Body of pancreas (tissue), 4 donors: ENCODE measurements at regions not wholly inside any gene's neighbourhood (a gene's known extent, or its start where the extent isn't known, plus 50 kb on each side); places are given as distances from the start of the nearest gene placed in this dataset.

Source experiments
- ATAC-seq: fragments of 150-250 bp; one replicate; pipeline ENCODE4 v1.9.1; 2016
- DNase-seq, 4 donors: peaks; one replicate each; pipeline ENCODE4 v3.0.0-alpha.2; 2019
- H3K27ac ChIP-seq, 4 donors: fragments of 200-600 bp; sonication (generic); 1 replicate in 3 of 4; 2 replicates in 1 of 4; pipeline versions ENCODE4 v1.5.1 to v1.6.1; 2016 to 2019; ENCODE audit warnings: mild to moderate bottlenecking in 1 of 4, mixed read lengths in 1 of 4, moderate library complexity in 1 of 4
- H3K27me3 ChIP-seq, 2 donors: fragments of 200-600 bp; sonication (generic); one replicate each; pipeline ENCODE4 v1.6.0; 2016; ENCODE audit warnings: mild to moderate bottlenecking in 1 of 2
- H3K36me3 ChIP-seq, 2 donors: fragments of 200-600 bp; sonication (generic); replicated peaks in 1 of 2; 2 replicates each; pipeline ENCODE4 v1.5.1; 2016; ENCODE audit warnings: low read depth in 2 of 2; ENCODE audit not compliant: insufficient read depth in 1 of 2
- H3K4me1 ChIP-seq: fragments of 200-600 bp; sonication (generic); one replicate; pipeline ENCODE4 v1.6.0; 2016
- H3K4me3 ChIP-seq, 2 donors: fragments of 200-600 bp; sonication (generic); 1 replicate in 1 of 2; 2 replicates in 1 of 2; pipeline ENCODE4 v1.5.1; 2016 to 2019
- H3K9me3 ChIP-seq, 3 donors: fragments of 200-600 bp; sonication (generic); 1 replicate in 2 of 3; 2 replicates in 1 of 3; pipeline ENCODE4 v1.5.1; 2016
- CTCF ChIP-seq, 7 experiments: fragments of 450-650 bp in 4 of 7; fragments of 200-600 bp in 3 of 7; sonication (generic) in 3 of 7; IDR thresholded peaks; one replicate each; pipeline ENCODE4 v1.5.1; 2016 to 2019; ENCODE audit warnings: antibody characterized with exemption in 7 of 7
- POLR2A ChIP-seq, 3 donors: fragments of 450-650 bp; IDR thresholded peaks; one replicate each; pipeline ENCODE4 v1.6.1; 2016; ENCODE audit warnings: antibody characterized with exemption in 3 of 3, mild to moderate bottlenecking in 2 of 3
- WGBS, 2 donors: methylation state at CpG; one replicate each; pipeline ENCODE4 v1.1.5; 2017; 5-methylcytosine and 5-hydroxymethylcytosine counted together
- intact Hi-C: fragments of 100-400 bp; cut with DNase I; formaldehyde crosslinking; loops from one replicate; pipeline ENCODE4 v1.15.1; 2023

- Histone ChIP-seq H3K36me3 (no peaks in the 10 kb centered on the region), H3K4me1 (peaks cover 22% of the 10 kb centered on the region), H3K27ac (peak overlapping the region in 1 of 4 donors; percentile 12), H3K27me3 (no peaks in the 10 kb centered on the region), H3K4me3 (no peak overlapping the region), H3K9me3 (no peaks in the 10 kb centered on the region)
- ATAC-seq (peak; percentile 79), DNase-seq (no peak)
- intact Hi-C loops = no loop called here
- 20 to 25% methylated on average over 2 of the region's 2 CpGs for WGBS, 2 donors
- TF ChIP-seq CTCF (IDR thresholded peaks at IDR 0.05) = no peak
- TF ChIP-seq POLR2A (IDR thresholded peaks at IDR 0.05) = no peak
Observed at GRCh38 chr12:92365836-92366235, 220.2 kb upstream of the BTG1 start.

DNA sequence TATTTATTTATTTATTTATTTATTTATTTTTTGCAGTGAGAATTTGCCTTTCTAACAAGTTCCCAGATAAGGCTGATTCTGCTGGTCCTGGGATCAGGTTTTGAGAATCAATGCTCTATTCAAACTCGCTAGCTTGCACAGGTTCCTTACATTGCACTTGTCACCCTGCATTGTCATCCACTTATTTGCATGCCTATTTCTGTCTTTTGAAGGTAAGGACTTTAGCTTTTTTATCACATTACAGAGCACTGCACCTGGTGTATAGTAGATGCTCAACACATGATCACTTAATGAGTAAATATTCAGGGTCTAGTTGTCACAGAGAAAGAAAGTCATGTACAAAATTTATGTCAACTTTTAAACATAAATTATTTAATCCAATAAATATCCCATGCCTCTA, 219.7 kb upstream of the BTG1 start:
- ATAC-seq (no peak), DNase-seq (no peak)
- Histone ChIP-seq H3K9me3 (no peaks in the 10 kb centered on the region), H3K4me3 (no peak overlapping the region), H3K4me1 (peaks cover 22% of the 10 kb centered on the region), H3K27me3 (no peaks in the 10 kb centered on the region), H3K27ac (no peak overlapping the region), H3K36me3 (no peaks in the 10 kb centered on the region)
- TF ChIP-seq CTCF (IDR thresholded peaks at IDR 0.05) (no peak), POLR2A (IDR thresholded peaks at IDR 0.05) (no peak)
- intact Hi-C loops = no loop called here
- WGBS, 2 donors = 81 to 94% methylated on average over 1 of the region's 1 CpG

- Histone ChIP-seq H3K27ac (peak overlapping the region in 3 of 4 donors; percentile 10 to 63 (median 49)), H3K4me1 (peaks cover 22% of the 10 kb centered on the region), H3K4me3 (no peak overlapping the region), H3K27me3 (no peaks in the 10 kb centered on the region), H3K9me3 (no peaks in the 10 kb centered on the region), H3K36me3 (no peaks in the 10 kb centered on the region)
- intact Hi-C loops = no loop called here
- DNase-seq (peak in 2 of 4 donors; percentile 15 to 59), ATAC-seq (no peak)
- WGBS, 2 donors = 55 to 70% methylated on average over 11 of the region's 11 CpGs
- TF ChIP-seq CTCF (IDR thresholded peaks at IDR 0.05) = no peak
- TF ChIP-seq POLR2A (IDR thresholded peaks at IDR 0.05) = peak in 1 of 3 donors; percentile 16
Observed at GRCh38 chr12:92363295-92364146, 217.9 kb upstream of the BTG1 start.

DNA sequence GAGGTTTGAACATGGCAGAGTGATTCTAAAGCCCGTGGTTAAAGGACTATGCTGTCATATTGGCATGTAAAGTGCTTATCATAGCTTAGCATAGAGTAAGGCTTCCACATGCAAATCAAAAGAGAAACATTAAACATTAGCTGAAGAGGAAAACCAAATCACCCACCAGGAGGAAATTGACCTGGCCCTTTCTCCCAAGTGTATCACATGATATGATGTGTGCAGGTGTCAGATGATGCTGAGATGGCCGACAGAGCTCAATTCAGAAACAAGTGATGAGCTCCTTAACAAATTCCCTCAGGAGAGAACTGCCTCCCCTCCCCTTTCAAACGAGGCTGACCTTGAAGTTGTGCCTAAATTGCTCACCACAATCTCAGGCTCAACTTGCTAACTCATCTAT, 217.1 kb upstream of the BTG1 start:
- DNase-seq (no peak), ATAC-seq (no peak)
- TF ChIP-seq CTCF (IDR thresholded peaks at IDR 0.05) = no peak
- TF ChIP-seq POLR2A (IDR thresholded peaks at IDR 0.05) = no peak
- no peak overlapping the region for H3K4me3 ChIP-seq
- H3K27ac ChIP-seq = peak overlapping the region in 3 of 4 donors; percentile 36 to 63 (median 49)
- H3K4me1 ChIP-seq = peaks cover 22% of the 10 kb centered on the region
- no peaks in the 10 kb centered on the region for H3K9me3 ChIP-seq
- no peaks in the 10 kb centered on the region for H3K27me3 ChIP-seq
- 26 to 36% methylated on average over 3 of the region's 3 CpGs for WGBS, 2 donors
- intact Hi-C loops = no loop called here
- no peaks in the 10 kb centered on the region for H3K36me3 ChIP-seq

GRCh38 chr12:92362126-92362525, 216.5 kb upstream of the BTG1 start:
- no peak for ATAC-seq
- Histone ChIP-seq H3K36me3 (no peaks in the 10 kb centered on the region), H3K27me3 (no peaks in the 10 kb centered on the region), H3K4me3 (no peak overlapping the region), H3K9me3 (no peaks in the 10 kb centered on the region), H3K27ac (peak overlapping the region in 1 of 4 donors; percentile 63), H3K4me1 (peaks cover 22% of the 10 kb centered on the region)
- TF ChIP-seq CTCF (IDR thresholded peaks at IDR 0.05) = no peak
- no peak for TF ChIP-seq POLR2A (IDR thresholded peaks at IDR 0.05)
- 39 to 43% methylated on average over 6 of the region's 6 CpGs for WGBS, 2 donors
- intact Hi-C loops = no loop called here
- no peak for DNase-seq
